Heart right ventricle (tissue), 16 donors: ENCODE measurements at regions not wholly inside any gene's neighbourhood (a gene's known extent, or its start where the extent isn't known, plus 50 kb on each side); places are given as distances from the start of the nearest gene placed in this dataset.

ENCODE experiments used
- ATAC-seq, 8 donors: fragments of 200-7000 bp; cut with Tn5 transposase; one replicate each; pipeline ENCODE4 v1.9.1; 2020; ENCODE audit warnings: mild to moderate bottlenecking in 8 of 8, moderate library complexity in 8 of 8, moderate number of reproducible peaks in 1 of 8
- DNase-seq, 2 donors: peaks; one replicate each; pipeline ENCODE4 v3.0.0-alpha.2; 2020
- H3K27ac ChIP-seq, 10 donors: fragments of 200-600 bp; sonication (generic) in 2 of 10; one replicate each; pipeline versions ENCODE4 v1.5.0 to v1.8.0; 2020 to 2022; ENCODE audit warnings: mild to moderate bottlenecking in 3 of 10
- H3K27me3 ChIP-seq, 7 donors: fragments of 200-600 bp; one replicate each; pipeline ENCODE4 v1.8.0; 2021 to 2022; ENCODE audit warnings: mild to moderate bottlenecking in 2 of 7
- H3K36me3 ChIP-seq, 9 donors: fragments of 200-600 bp; sonication (generic) in 1 of 9; one replicate each; pipeline versions ENCODE4 v1.5.0 to v1.8.0; 2020 to 2022; ENCODE audit warnings: mild to moderate bottlenecking in 2 of 9
- H3K4me1 ChIP-seq, 9 donors: fragments of 200-600 bp; sonication (generic) in 1 of 9; one replicate each; pipeline versions ENCODE4 v1.5.0 to v1.8.0; 2020 to 2022; ENCODE audit warnings: mild to moderate bottlenecking in 4 of 9
- H3K4me3 ChIP-seq, 10 donors: fragments of 200-600 bp; sonication (generic) in 2 of 10; one replicate each; pipeline versions ENCODE4 v1.5.0 to v1.8.0; 2020 to 2022; ENCODE audit warnings: mild to moderate bottlenecking in 7 of 10, moderate library complexity in 2 of 10
- H3K9me3 ChIP-seq, 11 donors: fragments of 200-600 bp in 10 of 11; sonication (generic) in 2 of 11; one replicate each; pipeline versions ENCODE4 v1.5.0 to v1.8.0; 2013 to 2022; ENCODE audit warnings: mild to moderate bottlenecking in 2 of 11, control low read depth in 1 of 11, moderate library complexity in 1 of 11
- CTCF ChIP-seq, 9 donors: fragments of 200-600 bp; sonication (generic) in 2 of 9; IDR thresholded peaks; one replicate each; pipeline versions ENCODE4 v1.5.0 to v1.8.0; 2021 to 2022; ENCODE audit warnings: antibody characterized with exemption in 9 of 9, mild to moderate bottlenecking in 5 of 9, moderate library complexity in 1 of 9
- WGBS, 2 donors: extraction: QIAGEN DNeasy Blood & Tissue Kit; methylation state at CpG; one replicate each; pipeline ENCODE4 v1.1.7; 2013; ENCODE audit warnings: inconsistent platforms in 1 of 2; 5-methylcytosine and 5-hydroxymethylcytosine counted together
- intact Hi-C, 10 donors: fragments of 100-400 bp; cut with DNase I; formaldehyde crosslinking; loops; one replicate each; pipeline versions ENCODE4 v1.11.1 to v1.14.2; 2022
- donor health status: Arrhythmogenic right ventricular cardiomyopathy.
- donor health status: ischemic (EF 13 %, LVEDD 7.1; RV severe dilation, severe dysfunction).
- donor health status: healthy with polysubstance abuse.
- donor health status: DM: no; HTN: yes; CAD: no.
- donor health status: DM: no; HTN: no; CAD: no.
- donor health status: ischemic (EF 25% LVEDD 6.9; RV normal size, moderate dysfunction).
- donor health status: ischemic (EF 25% LVEDD 5.7; RV mildly dilated, moderate dysfunction).
- donor health status: healthy.
- donor health status: DM: yes; HTN: yes; CAD: no.
- donor health status: Ischemic cardiomyopathy.
- donor health status: ischemic (EF 35%, LVEDD 5.7; RV mildly dilated, moderate dysfunction).
- donor health status: nonischemic (EF 11% LVEDD 7.7; RV severe dilation, severe dysfunction).
- donor health status: DM: yes; HTN: yes; CAD: no.
- donor health status: PGD.
- donor health status: ischemic (EF 29% LVEDD 5.4; RV normal size, mild dysfunction).
- donor health status: nonischemic (EF 23%, LVEDD 6.1; RV moderate dilation, normal function).

GRCh38 chr18:28960146-28960545 lies 783.2 kb upstream of the CDH2 start:
- ATAC-seq (no peak), DNase-seq (no peak)
- Histone ChIP-seq H3K9me3 (no peaks in the 10 kb centered on the region), H3K4me3 (no peak overlapping the region), H3K27ac (no peak overlapping the region), H3K4me1 (no peaks in the 10 kb centered on the region), H3K36me3 (no peaks in the 10 kb centered on the region), H3K27me3 (no peaks in the 10 kb centered on the region)
- no peak for TF ChIP-seq CTCF (IDR thresholded peaks at IDR 0.05)
- WGBS, 2 donors: 57 to 65% methylated on average over 2 of the region's 2 CpGs
- intact Hi-C loops: loop anchor here in 1 of 10 donors (10.0 kb wide), 1 partner anchor 1315 kb away; no protein-coding TSS in a partner anchor

DNA sequence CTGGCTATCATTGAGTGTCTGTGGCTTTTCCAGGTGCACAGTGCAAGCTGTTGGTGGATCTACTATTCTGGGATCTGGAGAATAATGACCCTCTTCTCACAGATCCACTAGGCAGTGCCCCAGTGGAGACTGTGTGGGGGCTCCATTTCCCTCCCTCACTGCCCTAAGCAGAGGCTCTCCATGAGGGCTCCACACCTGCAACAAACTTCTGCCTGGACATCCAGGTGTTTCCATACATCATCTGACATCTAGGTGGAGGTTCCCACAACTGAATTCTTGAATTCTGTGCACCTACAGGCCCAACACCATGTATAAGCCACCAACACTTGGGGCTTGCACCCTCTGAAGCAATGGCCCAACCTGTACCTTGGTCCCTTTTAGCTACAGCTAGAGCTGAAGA lies 775.4 kb upstream of the CDH2 start:
- ATAC-seq: no peak
- Histone ChIP-seq H3K36me3 (no peaks in the 10 kb centered on the region), H3K4me3 (no peak overlapping the region), H3K4me1 (no peaks in the 10 kb centered on the region), H3K27ac (no peak overlapping the region), H3K9me3 (peaks cover 0 to 22% (median 8%) of the 10 kb centered on the region in 11 donors), H3K27me3 (no peaks in the 10 kb centered on the region)
- intact Hi-C loops: no loop called here
- DNase-seq: no peak
- TF ChIP-seq CTCF (IDR thresholded peaks at IDR 0.05): no peak

DNA sequence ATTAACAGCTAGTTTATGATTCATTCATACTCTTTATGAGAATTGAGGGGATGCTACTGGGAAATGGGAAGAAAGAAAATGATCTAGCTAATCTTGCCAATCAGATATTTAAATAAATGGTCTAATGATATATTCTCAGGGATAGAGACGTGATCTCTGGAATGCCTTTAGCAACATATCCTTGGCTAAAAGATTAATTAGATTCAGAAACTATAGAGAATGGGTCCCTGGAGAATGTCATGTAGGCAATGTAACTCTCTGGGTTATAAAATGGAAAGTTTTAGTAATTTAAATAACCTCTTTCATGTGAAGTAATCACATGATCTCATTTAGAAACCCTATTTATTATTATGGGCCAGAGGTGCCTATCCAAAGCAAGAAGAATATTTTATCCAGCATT lies 771.0 kb upstream of the CDH2 start:
- no peaks in the 10 kb centered on the region for H3K4me1 ChIP-seq
- TF ChIP-seq CTCF (IDR thresholded peaks at IDR 0.05): no peak
- H3K27me3 ChIP-seq: no peaks in the 10 kb centered on the region
- H3K27ac ChIP-seq: no peak overlapping the region
- intact Hi-C loops: no loop called here
- no peak for ATAC-seq
- 62 to 68% methylated on average over 1 of the region's 1 CpG for WGBS, 2 donors
- H3K4me3 ChIP-seq: no peak overlapping the region
- no peaks in the 10 kb centered on the region for H3K36me3 ChIP-seq
- DNase-seq: no peak
- peaks cover 0 to 15% (median 8%) of the 10 kb centered on the region in 11 donors for H3K9me3 ChIP-seq

DNA sequence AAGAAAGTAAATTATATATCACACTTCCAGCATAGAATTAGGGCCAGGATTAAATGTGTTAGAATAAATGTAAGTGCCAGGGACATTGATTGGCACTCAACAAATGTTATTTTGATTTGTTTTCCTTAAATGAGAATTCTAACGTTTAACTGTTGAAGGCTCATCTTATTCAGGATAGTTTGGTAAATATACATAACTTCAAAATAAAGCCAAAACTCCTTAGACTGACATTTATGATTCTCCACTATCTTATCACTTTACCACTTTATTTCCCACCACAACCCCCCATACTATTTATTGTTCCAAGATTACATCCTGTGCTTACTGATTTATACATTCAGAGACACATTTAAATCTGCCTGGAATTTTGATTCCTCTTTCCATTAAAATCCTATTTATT lies 769.5 kb upstream of the CDH2 start:
- ATAC-seq (no peak), DNase-seq (no peak)
- WGBS, 2 donors: 47 to 69% methylated on average over 1 of the region's 1 CpG
- Histone ChIP-seq H3K4me3 (no peak overlapping the region), H3K27ac (no peak overlapping the region), H3K9me3 (peaks cover 0 to 7% (median 0%) of the 10 kb centered on the region in 11 donors), H3K4me1 (no peaks in the 10 kb centered on the region), H3K27me3 (no peaks in the 10 kb centered on the region), H3K36me3 (no peaks in the 10 kb centered on the region)
- TF ChIP-seq CTCF (IDR thresholded peaks at IDR 0.05): no peak
- intact Hi-C loops: no loop called here

DNA sequence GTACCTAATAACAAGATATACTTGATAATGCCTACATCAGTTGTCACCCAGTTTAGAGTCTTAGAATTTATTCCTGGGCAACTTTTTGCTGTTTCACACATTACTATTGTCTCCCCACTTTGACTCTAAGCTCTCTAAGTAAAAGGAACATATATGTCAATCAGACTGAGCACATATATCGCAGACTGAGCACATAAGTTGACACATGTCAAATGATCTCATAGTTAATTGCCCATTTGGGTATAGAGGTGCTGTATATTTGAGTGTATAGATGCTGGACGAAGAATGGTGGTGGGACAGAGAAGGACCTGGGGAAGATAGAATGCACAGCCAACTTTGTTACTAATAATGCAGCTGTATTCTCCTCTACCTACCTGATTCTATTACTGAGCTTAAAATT lies 746.0 kb upstream of the CDH2 start:
- Histone ChIP-seq H3K27me3 (no peaks in the 10 kb centered on the region), H3K36me3 (no peaks in the 10 kb centered on the region), H3K4me3 (no peak overlapping the region), H3K4me1 (no peaks in the 10 kb centered on the region), H3K27ac (no peak overlapping the region), H3K9me3 (no peaks in the 10 kb centered on the region)
- intact Hi-C loops: no loop called here
- WGBS, 2 donors: 91 to 93% methylated on average over 2 of the region's 2 CpGs
- no peak for TF ChIP-seq CTCF (IDR thresholded peaks at IDR 0.05)
- ATAC-seq: no peak
- no peak for DNase-seq
